ENCODE measurements at regions not wholly inside any gene's neighbourhood (a gene's known extent, or its start where the extent isn't known, plus 50 kb on each side); places are given as distances from the start of the nearest gene placed in this dataset.

GRCh38 chr18:22267225-22267624 is 97.8 kb downstream of the GATA6 start:
- no peak for DNase-seq
- H3K36me3 ChIP-seq (ENCODE audit: insufficient read depth, low read length), result no peaks in the 10 kb centered on the region
- H3K4me1 ChIP-seq (ENCODE audit: insufficient read depth, low read length), result no peaks in the 10 kb centered on the region
- H4K20me1 ChIP-seq (ENCODE audit: insufficient read depth, low read length), result no peaks in the 10 kb centered on the region
- ATAC-seq (ENCODE audit: insufficient read depth, low read depth), result no peak
- H3K4me2 ChIP-seq (ENCODE audit: insufficient read depth, low read length), result no peak overlapping the region
- H3K27me3 ChIP-seq (ENCODE audit: insufficient read depth, low read length, poor library complexity), result peaks cover 6% of the 10 kb centered on the region
- no peaks in the 10 kb centered on the region for H3K9me3 ChIP-seq (ENCODE audit: insufficient read depth, low read length, severe bottlenecking)
- TF ChIP-seq CTCF (IDR thresholded peaks at IDR 0.05; ENCODE audit: borderline replicate concordance, extremely low read depth, low read length, poor library complexity, severe bottlenecking) (no peak), EZH2 (IDR thresholded peaks at IDR 0.05; ENCODE audit: borderline replicate concordance, low read depth, low read length, severe bottlenecking) (no peak)
- H3K4me3 ChIP-seq (ENCODE audit: low read depth in 1 of 2, low read length in 2 of 2), result no peak overlapping the region
- H3K9ac ChIP-seq (ENCODE audit: low read depth, low read length), result no peak overlapping the region
- no peaks in the 10 kb centered on the region for H3K79me2 ChIP-seq (ENCODE audit: insufficient read depth, low read length)
- no peak overlapping the region for H3K27ac ChIP-seq (ENCODE audit: low read length)
- no peak overlapping the region for H2AFZ ChIP-seq (ENCODE audit: low read depth, low read length)

GRCh38 chr18:22265838-22266237 is 96.4 kb downstream of the GATA6 start:
- no peak for ATAC-seq (ENCODE audit: insufficient read depth, low read depth)
- no peaks in the 10 kb centered on the region for H3K9me3 ChIP-seq (ENCODE audit: insufficient read depth, low read length, severe bottlenecking)
- no peak overlapping the region for H2AFZ ChIP-seq (ENCODE audit: low read depth, low read length)
- no peak overlapping the region for H3K4me3 ChIP-seq (ENCODE audit: low read depth in 1 of 2, low read length in 2 of 2)
- no peaks in the 10 kb centered on the region for H3K4me1 ChIP-seq (ENCODE audit: insufficient read depth, low read length)
- DNase-seq, result no peak
- TF ChIP-seq EZH2 (IDR thresholded peaks at IDR 0.05; ENCODE audit: borderline replicate concordance, low read depth, low read length, severe bottlenecking) (no peak), CTCF (IDR thresholded peaks at IDR 0.05; ENCODE audit: borderline replicate concordance, extremely low read depth, low read length, poor library complexity, severe bottlenecking) (no peak)
- peaks cover 3% of the 10 kb centered on the region for H3K27me3 ChIP-seq (ENCODE audit: insufficient read depth, low read length, poor library complexity)
- H3K9ac ChIP-seq (ENCODE audit: low read depth, low read length), result no peak overlapping the region
- H3K27ac ChIP-seq (ENCODE audit: low read length), result no peak overlapping the region
- no peaks in the 10 kb centered on the region for H4K20me1 ChIP-seq (ENCODE audit: insufficient read depth, low read length)
- no peak overlapping the region for H3K4me2 ChIP-seq (ENCODE audit: insufficient read depth, low read length)
- no peaks in the 10 kb centered on the region for H3K36me3 ChIP-seq (ENCODE audit: insufficient read depth, low read length)
- no peaks in the 10 kb centered on the region for H3K79me2 ChIP-seq (ENCODE audit: insufficient read depth, low read length)

- Histone ChIP-seq H3K4me3 (ENCODE audit: low read depth in 1 of 2, low read length in 2 of 2) (no peak overlapping the region), H3K27me3 (ENCODE audit: insufficient read depth, low read length, poor library complexity) (no peaks in the 10 kb centered on the region), H4K20me1 (ENCODE audit: insufficient read depth, low read length) (no peaks in the 10 kb centered on the region), H2AFZ (ENCODE audit: low read depth, low read length) (no peak overlapping the region), H3K4me1 (ENCODE audit: insufficient read depth, low read length) (no peaks in the 10 kb centered on the region; the same call in 1 of the 2 replicates), H3K9me3 (ENCODE audit: insufficient read depth, low read length, severe bottlenecking) (no peaks in the 10 kb centered on the region), H3K36me3 (ENCODE audit: insufficient read depth, low read length) (no peaks in the 10 kb centered on the region), H3K27ac (ENCODE audit: low read length) (no peak overlapping the region), H3K4me2 (ENCODE audit: insufficient read depth, low read length) (no peak overlapping the region), H3K9ac (ENCODE audit: low read depth, low read length) (no peak overlapping the region), H3K79me2 (ENCODE audit: insufficient read depth, low read length) (no peaks in the 10 kb centered on the region)
- TF ChIP-seq CTCF (IDR thresholded peaks at IDR 0.05; ENCODE audit: borderline replicate concordance, extremely low read depth, low read length, poor library complexity, severe bottlenecking), result no peak
- no peak for TF ChIP-seq EZH2 (IDR thresholded peaks at IDR 0.05; ENCODE audit: borderline replicate concordance, low read depth, low read length, severe bottlenecking)
- no peak for ATAC-seq (ENCODE audit: insufficient read depth, low read depth)
- no peak for DNase-seq
These were observed 90.9 kb downstream of the GATA6 start for GRCh38 chr18:22260208-22260820.
